ENCODE measurements at regions not wholly inside any gene's neighbourhood (a gene's known extent, or its start where the extent isn't known, plus 50 kb on each side); places are given as distances from the start of the nearest gene placed in this dataset.

GRCh38 chr5:61267116-61267515 lies 64.9 kb upstream of the ZSWIM6 start:
- DNase-seq (ENCODE audit: low read depth, low spot score): no peak
- ChIA-PET POLR2A (no interaction called here), CTCF (no interaction called here)

GRCh38 chr5:61268871-61269270 lies 63.2 kb upstream of the ZSWIM6 start:
- DNase-seq (ENCODE audit: low read depth, low spot score): no peak
- CTCF ChIA-PET: interaction anchor here (0.6 kb wide), 1 partner anchor 17 kb away, joined by 3 read pairs; no protein-coding TSS in a partner anchor
- POLR2A ChIA-PET: no interaction called here

More at GRCh38 chr5:61267116-61267515, 64.9 kb upstream of the ZSWIM6 start:
- no peak overlapping the region for H3K4me3 ChIP-seq (ENCODE audit: low read depth, low read length)
- TF ChIP-seq CTCF (IDR thresholded peaks at IDR 0.05; ENCODE audit: insufficient read depth, low read length, missing control alignments): no peak

GRCh38 chr5:61270510-61271165 lies 61.4 kb upstream of the ZSWIM6 start:
- no peak overlapping the region for H3K4me3 ChIP-seq (ENCODE audit: low read depth, low read length)
- CTCF ChIA-PET: interaction anchor here (1.6 kb wide), 1 partner anchor 215 kb away, joined by 4 read pairs; no protein-coding TSS in a partner anchor
- TF ChIP-seq CTCF (IDR thresholded peaks at IDR 0.05; ENCODE audit: insufficient read depth, low read length, missing control alignments): no peak
- POLR2A ChIA-PET: no interaction called here
- no peak for DNase-seq (ENCODE audit: low read depth, low spot score)

More at GRCh38 chr5:61268871-61269270, 63.2 kb upstream of the ZSWIM6 start:
- no peak overlapping the region for H3K4me3 ChIP-seq (ENCODE audit: low read depth, low read length)
- no peak for TF ChIP-seq CTCF (IDR thresholded peaks at IDR 0.05; ENCODE audit: insufficient read depth, low read length, missing control alignments)

DNA sequence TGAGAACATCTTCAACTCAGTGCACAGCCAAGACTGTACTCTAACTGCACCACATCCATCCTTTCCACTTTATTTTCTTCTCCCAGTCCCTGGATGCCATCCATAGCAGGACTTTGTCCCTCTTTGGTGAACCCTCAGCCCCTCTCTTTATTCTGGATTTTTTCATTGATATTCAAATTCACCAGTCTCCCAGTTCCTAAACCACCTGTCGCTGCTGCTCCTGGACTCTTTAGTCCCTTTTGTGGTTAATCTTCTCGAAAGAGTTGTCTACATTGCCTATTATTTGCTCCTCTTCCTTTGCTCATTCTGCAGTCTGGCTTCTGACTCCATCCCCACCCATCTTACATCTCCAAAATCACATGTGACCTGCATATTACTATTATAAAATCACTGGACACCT lies 59.4 kb upstream of the ZSWIM6 start:
- CTCF ChIA-PET: no interaction called here
- H3K4me3 ChIP-seq (ENCODE audit: low read depth, low read length): no peak overlapping the region
- TF ChIP-seq CTCF (IDR thresholded peaks at IDR 0.05; ENCODE audit: insufficient read depth, low read length, missing control alignments): no peak
- POLR2A ChIA-PET: no interaction called here
- no peak for DNase-seq (ENCODE audit: low read depth, low spot score)

- TF ChIP-seq CTCF (IDR thresholded peaks at IDR 0.05; ENCODE audit: insufficient read depth, low read length, missing control alignments): no peak
- ChIA-PET CTCF (interaction anchor here (1.5 kb wide), 1 partner anchor 9 kb away, joined by 5 read pairs; no protein-coding TSS in a partner anchor), POLR2A (interaction anchor here (0.7 kb wide), 1 partner anchor 63 kb away, joined by 3 read pairs; no protein-coding TSS in a partner anchor)
- DNase-seq (ENCODE audit: low read depth, low spot score): no peak
- no peak overlapping the region for H3K4me3 ChIP-seq (ENCODE audit: low read depth, low read length)
Observed at GRCh38 chr5:61273279-61273975, 58.6 kb upstream of the ZSWIM6 start.

- POLR2A ChIA-PET: no interaction called here
- CTCF ChIA-PET: interaction anchor here (1.5 kb wide), 2 partner anchors 10 to 56 kb away, joined by 5 read pairs; no protein-coding TSS in a partner anchor
- no peak overlapping the region for H3K4me3 ChIP-seq (ENCODE audit: low read depth, low read length)
- TF ChIP-seq CTCF (IDR thresholded peaks at IDR 0.05; ENCODE audit: insufficient read depth, low read length, missing control alignments): no peak
- no peak for DNase-seq (ENCODE audit: low read depth, low spot score)
Observed at GRCh38 chr5:61274511-61274911, 57.5 kb upstream of the ZSWIM6 start.
